GM12878 (cell line): ENCODE measurements at regions not wholly inside any gene's neighbourhood (a gene's known extent, or its start where the extent isn't known, plus 50 kb on each side); places are given as distances from the start of the nearest gene placed in this dataset.
A peak's percentile ranks its signal among the peaks of the same experiment; 100 is the strongest.
"Not testable (repeated sequence)": the region's sequence is repeated elsewhere in the genome, so short reads cannot be mapped to it uniquely, and the experiment has no call there.

Experiments used
- ATAC-seq: fragments of 200-7000 bp; cut with Tn5 transposase; 3 replicates; pipeline ENCODE4 v1.9.1; 2020; ENCODE audit warnings: mild to moderate bottlenecking, moderate library complexity
- BruUV-seq: library from RNA; stranded (reverse); fragments of 400-500 nt; replicated peaks from 2 replicates; lab custom pipeline; 2021; lab: Mats Ljungman, UMichigan
- CTCF ChIA-PET: fragments of 300-600 bp; sonication (Branson Sonifier 250); formaldehyde crosslinking; extraction: SDS; loops from one replicate; lab custom pipeline; 2021; ENCODE audit warnings: inconsistent platforms; lab: Yijun Ruan, JAX
- POLR2A ChIA-PET: fragments of 350-600 bp; formaldehyde crosslinking; extraction: SDS; loops from one replicate; lab custom pipeline; 2021; ENCODE audit warnings: inconsistent platforms; lab: Charles Lee
- RAD21 ChIA-PET: fragments of 300-600 bp; sonication (Branson Sonifier 250); formaldehyde crosslinking; loops from one replicate; lab custom pipeline; 2023; ENCODE audit warnings: antibody characterized with exemption; ENCODE audit not compliant: unreplicated experiment; lab: Charles Lee
- SMC1A ChIA-PET: fragments of 300-600 bp; sonication (Branson Sonifier 250); formaldehyde crosslinking; loops from one replicate; lab custom pipeline; 2023; ENCODE audit not compliant: unreplicated experiment, uncharacterized antibody; lab: Charles Lee
- DNase-seq: peaks from one replicate; pipeline ENCODE4 v3.0.0-alpha.2; 2011; ENCODE audit warnings: low read depth, low spot score
- FAIRE-seq: peaks from 3 replicates; lab custom pipeline; 2011; peaks lifted over from hg19 to GRCh38; lab: Jason Lieb, UNC
- H2AFZ ChIP-seq: 2 replicates; pipeline ENCODE4 v1.6.0; 2011; ENCODE audit warnings: low read depth, low read length, control low read depth; ENCODE audit not compliant: control insufficient read depth
- H3K27ac ChIP-seq: 2 replicates; pipeline ENCODE4 v1.5.1; 2011; ENCODE audit warnings: control low read depth; ENCODE audit not compliant: control insufficient read depth, insufficient read depth
- H3K27me3 ChIP-seq, 2 experiments: replicated peaks in 1 of 2; 2 replicates each; pipeline versions ENCODE4 v1.6.0 to v1.6.1; 2011; ENCODE audit warnings: low read length in 1 of 2; ENCODE audit not compliant: control insufficient read depth in 2 of 2, insufficient read depth in 2 of 2
- H3K36me3 ChIP-seq, 2 experiments: 2 replicates each; pipeline ENCODE4 v1.5.1; 2011; ENCODE audit warnings: low read length in 1 of 2; ENCODE audit not compliant: control insufficient read depth in 2 of 2, insufficient read depth in 2 of 2
- H3K4me1 ChIP-seq: 2 replicates; pipeline ENCODE4 v1.6.1; 2011; ENCODE audit warnings: mild to moderate bottlenecking, low read length, moderate library complexity, mixed read lengths; ENCODE audit not compliant: control insufficient read depth, insufficient read depth
- H3K4me2 ChIP-seq: 2 replicates; pipeline ENCODE4 v1.6.0; 2011; ENCODE audit warnings: control low read depth; ENCODE audit not compliant: control insufficient read depth, insufficient read depth
- H3K4me3 ChIP-seq: fragments of 200-600 bp; sonication (generic); 2 replicates; pipeline ENCODE4 v1.5.1; 2016
- H3K79me2 ChIP-seq: 2 replicates; pipeline ENCODE4 v1.6.0; 2011; ENCODE audit warnings: low read length; ENCODE audit not compliant: control insufficient read depth, insufficient read depth
- H3K9ac ChIP-seq: 2 replicates; pipeline ENCODE4 v1.8.0; 2011; ENCODE audit warnings: low read length, control low read depth, mixed read lengths; ENCODE audit not compliant: control insufficient read depth, insufficient read depth
- H3K9me3 ChIP-seq: replicated peaks from 3 replicates; pipeline ENCODE4 v1.5.1; 2011; ENCODE audit warnings: mild to moderate bottlenecking, low read length; ENCODE audit not compliant: control insufficient read depth, insufficient read depth
- H4K20me1 ChIP-seq: 2 replicates; pipeline ENCODE4 v1.6.0; 2011; ENCODE audit not compliant: control insufficient read depth, insufficient read depth
- IKZF2 ChIP-seq, 2 experiments: fragments of 450-650 bp; IDR thresholded peaks; 2 replicates each; pipeline ENCODE4 v1.6.1; 2017; ENCODE audit warnings: mild to moderate bottlenecking in 2 of 2, moderate library complexity in 2 of 2
- NBN ChIP-seq: fragments of 450-650 bp; IDR thresholded peaks from 2 replicates; pipeline ENCODE4 v1.6.1; 2016
- WGBS: methylation state at CpG from one replicate; pipeline ENCODE4 v1.1.6; 2016; ENCODE audit warnings: low lambda C conversion rate; ENCODE audit not compliant: insufficient replicate concordance, insufficient coverage; ENCODE audit errors: missing lambda C conversion rate; 5-methylcytosine and 5-hydroxymethylcytosine counted together
- in situ Hi-C: fragments of 300-500 bp; cut with MboI; formaldehyde crosslinking; loops from 9 replicates; pipeline ENCODE4 v1.14.3; 2018; ENCODE audit warnings: mixed read lengths
- intact Hi-C: fragments of 100-400 bp; cut with micrococcal nuclease; formaldehyde crosslinking; loops from one replicate; pipeline ENCODE4 v1.14.2; 2022; ENCODE audit not compliant: unreplicated experiment

GRCh38 chr1:221958161-221958562 lies 216.3 kb upstream of the DUSP10 start:
- DNase-seq, H3K9me3 ChIP-seq, ATAC-seq, H3K27ac ChIP-seq, H4K20me1 ChIP-seq, intact Hi-C loops, H3K4me3 ChIP-seq, H3K4me2 ChIP-seq, BruUV-seq, CTCF ChIA-PET, H3K36me3 ChIP-seq, H3K9ac ChIP-seq, H3K79me2 ChIP-seq, H3K27me3 ChIP-seq, FAIRE-seq, in situ Hi-C loops, POLR2A ChIA-PET, H3K4me1 ChIP-seq, H2AFZ ChIP-seq: not testable (repeated sequence)
- TF ChIP-seq NBN (0 out of 2 replicates have a peak, but pooled peaks have one; percentile 17), IKZF2 (IDR thresholded peaks at IDR 0.05) (peak; percentile 31 to 33; a peak in 1 of 4 replicates)
- WGBS, result 65% methylated on average over 2 of the region's 2 CpGs
- RAD21 ChIA-PET, result interaction anchor here (1.2 kb wide), 1 partner anchor 34 kb away, joined by 3 read pairs; no protein-coding TSS in a partner anchor
- SMC1A ChIA-PET, result interaction anchor here (0.9 kb wide), 1 partner anchor 139 kb away, joined by 3 read pairs; no protein-coding TSS in a partner anchor

GRCh38 chr1:221957350-221957749 lies 215.5 kb upstream of the DUSP10 start:
- RAD21 ChIA-PET, H3K9me3 ChIP-seq, H4K20me1 ChIP-seq, H2AFZ ChIP-seq, in situ Hi-C loops, FAIRE-seq, H3K27me3 ChIP-seq, DNase-seq, ATAC-seq, CTCF ChIA-PET, H3K27ac ChIP-seq, H3K4me1 ChIP-seq, H3K36me3 ChIP-seq, BruUV-seq, H3K79me2 ChIP-seq, H3K9ac ChIP-seq, intact Hi-C loops, H3K4me3 ChIP-seq, POLR2A ChIA-PET, H3K4me2 ChIP-seq: not testable (repeated sequence)
- SMC1A ChIA-PET, result interaction anchor here (0.9 kb wide), 1 partner anchor 140 kb away, joined by 3 read pairs; no protein-coding TSS in a partner anchor
- WGBS, result 78% methylated on average over 3 of the region's 3 CpGs
